WERI-Rb-1 (cell line): ENCODE measurements at regions not wholly inside any gene's neighbourhood (a gene's known extent, or its start where the extent isn't known, plus 50 kb on each side); places are given as distances from the start of the nearest gene placed in this dataset.

Experiments used
- DNase-seq: peaks from one replicate; pipeline ENCODE4 v3.0.0-alpha.2; 2020
- H3K27ac ChIP-seq: fragments of 250-450 bp; sonication (Bioruptor Pico); 2 replicates; pipeline ENCODE4 v1.5.1; 2020; ENCODE audit warnings: mild to moderate bottlenecking, moderate library complexity
- H3K27me3 ChIP-seq: fragments of 250-450 bp; sonication (Bioruptor Pico); 2 replicates; pipeline ENCODE4 v1.5.1; 2021; ENCODE audit warnings: mild to moderate bottlenecking, low read depth, moderate library complexity; ENCODE audit not compliant: insufficient read depth, severe bottlenecking
- H3K36me3 ChIP-seq: fragments of 250-450 bp; sonication (Bioruptor Pico); 2 replicates; pipeline ENCODE4 v1.5.1; 2020; ENCODE audit warnings: mild to moderate bottlenecking, moderate library complexity
- H3K4me3 ChIP-seq: 2 replicates; pipeline ENCODE4 v1.5.1; 2011; ENCODE audit warnings: low read depth, mild to moderate bottlenecking, control low read depth, low read length
- H3K9me3 ChIP-seq: fragments of 250-450 bp; sonication (Bioruptor Pico); 2 replicates; pipeline ENCODE4 v1.5.1; 2021; ENCODE audit warnings: mild to moderate bottlenecking, moderate library complexity; ENCODE audit not compliant: severe bottlenecking
- TF ChIP-seq, protein P1 (sequence below): IDR thresholded peaks from 2 replicates; pipeline ENCODE4 v1.5.1; 2011; ENCODE audit warnings: low read depth, mild to moderate bottlenecking, control low read depth, inconsistent platforms, low read length

DNA sequence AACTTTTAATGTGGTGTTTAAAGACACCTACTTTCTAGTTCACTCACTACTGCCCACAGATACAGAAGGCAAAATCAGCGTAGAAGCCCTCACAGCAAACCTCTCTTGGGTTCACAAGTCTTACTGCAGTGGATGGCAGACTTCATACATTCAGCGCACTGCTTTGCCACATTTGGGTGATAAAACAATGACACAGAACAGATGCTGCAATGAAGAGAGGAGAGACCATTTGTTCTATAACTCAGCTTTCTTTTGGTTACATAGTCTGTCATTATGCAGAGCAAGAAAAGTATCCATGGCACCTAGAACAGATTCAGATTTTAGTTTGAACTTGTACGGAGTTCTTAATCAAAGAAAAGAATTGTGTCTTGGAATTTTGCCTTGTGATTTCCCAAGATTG is 459.0 kb downstream of the BCAT1 start:
- Histone ChIP-seq H3K36me3 (no peaks in the 10 kb centered on the region), H3K9me3 (no peaks in the 10 kb centered on the region), H3K27ac (no peak overlapping the region), H3K4me3 (no peak overlapping the region), H3K27me3 (no peaks in the 10 kb centered on the region)
- TF ChIP-seq, protein P1, sequence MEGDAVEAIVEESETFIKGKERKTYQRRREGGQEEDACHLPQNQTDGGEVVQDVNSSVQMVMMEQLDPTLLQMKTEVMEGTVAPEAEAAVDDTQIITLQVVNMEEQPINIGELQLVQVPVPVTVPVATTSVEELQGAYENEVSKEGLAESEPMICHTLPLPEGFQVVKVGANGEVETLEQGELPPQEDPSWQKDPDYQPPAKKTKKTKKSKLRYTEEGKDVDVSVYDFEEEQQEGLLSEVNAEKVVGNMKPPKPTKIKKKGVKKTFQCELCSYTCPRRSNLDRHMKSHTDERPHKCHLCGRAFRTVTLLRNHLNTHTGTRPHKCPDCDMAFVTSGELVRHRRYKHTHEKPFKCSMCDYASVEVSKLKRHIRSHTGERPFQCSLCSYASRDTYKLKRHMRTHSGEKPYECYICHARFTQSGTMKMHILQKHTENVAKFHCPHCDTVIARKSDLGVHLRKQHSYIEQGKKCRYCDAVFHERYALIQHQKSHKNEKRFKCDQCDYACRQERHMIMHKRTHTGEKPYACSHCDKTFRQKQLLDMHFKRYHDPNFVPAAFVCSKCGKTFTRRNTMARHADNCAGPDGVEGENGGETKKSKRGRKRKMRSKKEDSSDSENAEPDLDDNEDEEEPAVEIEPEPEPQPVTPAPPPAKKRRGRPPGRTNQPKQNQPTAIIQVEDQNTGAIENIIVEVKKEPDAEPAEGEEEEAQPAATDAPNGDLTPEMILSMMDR, result no peak
- no peak for DNase-seq

DNA sequence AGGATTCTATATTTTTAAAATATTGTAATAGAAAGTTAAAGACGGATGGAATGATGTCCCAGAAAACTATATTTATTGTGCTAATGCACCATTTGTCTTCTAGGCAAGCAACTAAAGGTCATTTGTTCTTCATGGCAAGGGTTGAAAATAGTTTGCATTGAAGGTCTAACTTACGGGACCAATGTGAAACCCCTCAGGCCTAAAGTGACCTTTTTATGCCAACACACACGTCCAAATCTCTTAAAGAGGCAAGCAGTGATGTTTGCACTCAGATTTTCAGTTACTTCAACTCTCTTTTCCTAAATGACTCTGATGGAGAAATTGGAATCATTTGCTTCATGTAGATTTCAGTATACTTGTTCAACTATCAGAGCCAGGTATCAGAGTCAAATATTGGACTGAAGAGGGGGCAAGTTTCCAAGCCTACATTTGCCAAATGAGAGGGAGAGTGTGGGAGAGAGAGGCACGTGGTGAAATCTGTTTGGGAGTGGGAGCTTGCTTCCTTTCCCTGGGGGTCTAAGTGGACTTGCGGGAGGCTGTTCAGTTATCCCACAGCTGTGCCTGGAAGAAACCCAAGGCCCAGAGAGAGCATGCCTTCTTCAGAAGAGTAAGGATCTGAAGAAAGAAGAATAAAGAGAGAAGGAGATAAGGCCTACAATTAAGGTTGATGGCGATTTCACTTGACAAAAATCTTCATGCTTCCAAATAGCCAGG is 459.8 kb downstream of the BCAT1 start:
- no peaks in the 10 kb centered on the region for H3K9me3 ChIP-seq
- no peak for DNase-seq
- H3K36me3 ChIP-seq, result no peaks in the 10 kb centered on the region
- TF ChIP-seq, protein P1, result no peak
- H3K27ac ChIP-seq, result no peak overlapping the region
- H3K27me3 ChIP-seq, result no peaks in the 10 kb centered on the region
- H3K4me3 ChIP-seq, result no peak overlapping the region

DNA sequence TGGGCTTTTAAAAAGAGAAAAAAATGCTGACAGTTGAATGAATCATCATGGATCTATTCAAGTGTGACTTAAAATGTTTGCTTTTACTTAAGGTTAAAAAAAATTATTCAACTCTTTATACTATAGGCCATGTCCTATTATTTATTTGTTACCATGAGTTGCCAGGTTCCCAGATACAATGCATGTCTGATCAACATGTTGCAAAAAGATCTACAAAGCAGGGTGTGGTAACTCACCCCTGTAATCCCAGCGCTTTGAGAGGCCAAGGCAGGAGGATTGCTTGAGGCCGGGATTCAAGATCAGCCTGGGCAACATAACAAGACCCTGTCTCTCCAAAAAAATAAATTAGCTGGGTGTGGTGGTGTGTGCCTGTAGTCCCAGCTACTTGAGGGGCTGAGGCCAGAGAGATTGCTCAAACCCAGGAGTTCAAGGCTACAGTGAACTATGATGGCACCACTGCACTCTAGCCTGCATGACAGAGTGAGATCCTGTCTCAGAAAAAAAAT is 460.8 kb downstream of the BCAT1 start:
- TF ChIP-seq, protein P1, result no peak
- H3K27me3 ChIP-seq, result no peaks in the 10 kb centered on the region
- H3K4me3 ChIP-seq, result no peak overlapping the region
- no peak for DNase-seq
- H3K9me3 ChIP-seq, result no peaks in the 10 kb centered on the region
- no peaks in the 10 kb centered on the region for H3K36me3 ChIP-seq
- H3K27ac ChIP-seq, result no peak overlapping the region

DNA sequence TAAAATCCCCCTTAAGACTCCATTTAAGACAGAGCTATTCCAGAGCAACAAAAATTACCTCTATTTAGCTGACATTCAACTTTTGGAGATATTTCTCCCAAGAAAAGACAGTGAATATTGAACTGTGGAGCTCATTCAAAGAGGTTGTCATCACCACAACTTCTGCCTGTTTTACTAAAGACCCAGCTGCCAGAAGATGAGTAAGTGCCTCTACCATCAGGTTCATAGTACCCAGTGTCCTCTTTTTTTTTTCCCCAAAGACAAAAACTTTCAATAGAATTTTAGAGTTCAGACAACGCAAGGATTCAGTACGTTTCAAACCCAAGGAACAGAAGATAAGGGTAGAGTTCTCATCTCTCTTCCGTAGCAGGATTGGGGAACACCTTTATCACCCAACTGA is 461.3 kb downstream of the BCAT1 start:
- no peak for DNase-seq
- H3K36me3 ChIP-seq, result no peaks in the 10 kb centered on the region

DNA sequence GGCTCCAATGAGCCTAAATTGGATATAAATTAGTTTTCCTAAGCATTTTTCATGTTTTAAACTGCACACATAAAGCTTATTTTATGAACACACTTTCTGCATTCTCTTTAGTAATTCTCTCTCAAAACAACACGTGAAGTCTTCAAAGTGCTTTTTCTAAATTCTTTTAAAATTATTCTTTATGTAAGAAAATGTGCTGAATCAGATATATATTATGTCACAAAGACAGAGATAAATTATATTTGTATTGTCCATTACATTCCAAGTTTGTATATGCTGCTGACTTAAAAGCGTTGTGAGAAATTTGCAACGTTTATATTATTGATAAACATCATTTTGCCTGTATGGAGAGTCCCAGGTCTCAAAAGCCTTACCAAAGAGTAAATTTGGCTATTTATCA is 465.2 kb downstream of the BCAT1 start:
- no peaks in the 10 kb centered on the region for H3K9me3 ChIP-seq
- H3K36me3 ChIP-seq, result no peaks in the 10 kb centered on the region
- no peak overlapping the region; the same call in 1 of the 2 replicates for H3K27ac ChIP-seq
- DNase-seq, result no peak
- H3K4me3 ChIP-seq, result no peak overlapping the region
- TF ChIP-seq, protein P1, result no peak
- no peaks in the 10 kb centered on the region for H3K27me3 ChIP-seq

More for the DNA sequence above, 461.3 kb downstream of the BCAT1 start:
- Histone ChIP-seq H3K27me3 (no peaks in the 10 kb centered on the region), H3K27ac (no peak overlapping the region), H3K9me3 (no peaks in the 10 kb centered on the region), H3K4me3 (no peak overlapping the region)
- TF ChIP-seq, protein P1, result no peak
